ENCODE measurements at regions not wholly inside any gene's neighbourhood (a gene's known extent, or its start where the extent isn't known, plus 50 kb on each side); places are given as distances from the start of the nearest gene placed in this dataset.

- Histone ChIP-seq H3K27ac (ENCODE audit: low read length) (no peak overlapping the region), H3K79me2 (ENCODE audit: low read length) (no peaks in the 10 kb centered on the region), H4K20me1 (ENCODE audit: low read length) (no peaks in the 10 kb centered on the region), H3K9ac (ENCODE audit: low read length) (no peak overlapping the region), H3K4me3 (ENCODE audit: low read length) (no peak overlapping the region), H3F3A (ENCODE audit: low read length, unreplicated experiment) (no peaks in the 10 kb centered on the region), H3K4me1 (ENCODE audit: insufficient read depth, low read length) (peaks cover 40% of the 10 kb centered on the region), H3K9me2 (replicated peaks; ENCODE audit: low read length) (no peaks in the 10 kb centered on the region), H3K27me3 (ENCODE audit: low read length) (no peaks in the 10 kb centered on the region), H3K4me2 (ENCODE audit: low read length) (no peak overlapping the region), H2AFZ (ENCODE audit: low read length) (no peak overlapping the region), H3K9me3 (ENCODE audit: low read length) (no peaks in the 10 kb centered on the region), H3K36me3 (ENCODE audit: low read depth, low read length) (no peaks in the 10 kb centered on the region)
- ChIA-PET CTCF (no interaction called here), POLR2A (ENCODE audit: unreplicated experiment) (no interaction called here)
- TF ChIP-seq CTCF (conservative IDR thresholded peaks at IDR 0.05; ENCODE audit: low read depth, low read length) (no peak), EZH2phosphoT487 (IDR thresholded peaks at IDR 0.05; ENCODE audit: borderline replicate concordance, low read length) (no peak), EZH2 (IDR thresholded peaks at IDR 0.05; ENCODE audit: low read length, unreplicated experiment) (no peak)
- no peak for ATAC-seq
- intact Hi-C loops (cut with micrococcal nuclease): no loop called here
- DNase-seq: no peak
- no TSS peak for BruUV-seq (replicated peaks)
These were observed 52.6 kb upstream of the LOXL4 start for GRCh38 chr10:98320486-98321185.

GRCh38 chr10:98318861-98319260, 50.9 kb upstream of the LOXL4 start:
- H3K9me3 ChIP-seq (ENCODE audit: low read length): no peaks in the 10 kb centered on the region
- no peak overlapping the region for H2AFZ ChIP-seq (ENCODE audit: low read length)
- BruUV-seq (replicated peaks): no TSS peak
- H3K4me1 ChIP-seq (ENCODE audit: insufficient read depth, low read length): peaks cover 55% of the 10 kb centered on the region
- CTCF ChIA-PET: interaction anchor here (0.6 kb wide), 1 partner anchor 149 kb away, joined by 11 read pairs; no protein-coding TSS in a partner anchor
- no peaks in the 10 kb centered on the region for H4K20me1 ChIP-seq (ENCODE audit: low read length)
- POLR2A ChIA-PET (ENCODE audit: unreplicated experiment): interaction anchor here (0.6 kb wide), 1 partner anchor 150 kb away, joined by 3 read pairs; no protein-coding TSS in a partner anchor
- no peak overlapping the region for H3K4me2 ChIP-seq (ENCODE audit: low read length)
- no peak overlapping the region for H3K27ac ChIP-seq (ENCODE audit: low read length)
- intact Hi-C loops (cut with micrococcal nuclease): no loop called here
- no peaks in the 10 kb centered on the region for H3K27me3 ChIP-seq (ENCODE audit: low read length)
- H3K4me3 ChIP-seq (ENCODE audit: low read length): no peak overlapping the region
- TF ChIP-seq CTCF (conservative IDR thresholded peaks at IDR 0.05; ENCODE audit: low read depth, low read length) (no peak), EZH2 (IDR thresholded peaks at IDR 0.05; ENCODE audit: low read length, unreplicated experiment) (no peak), EZH2phosphoT487 (IDR thresholded peaks at IDR 0.05; ENCODE audit: borderline replicate concordance, low read length) (no peak)
- ATAC-seq (no peak), DNase-seq (no peak)
- no peaks in the 10 kb centered on the region for H3K36me3 ChIP-seq (ENCODE audit: low read depth, low read length)
- H3F3A ChIP-seq (ENCODE audit: low read length, unreplicated experiment): no peaks in the 10 kb centered on the region
- no peak overlapping the region for H3K9ac ChIP-seq (ENCODE audit: low read length)
- H3K79me2 ChIP-seq (ENCODE audit: low read length): no peaks in the 10 kb centered on the region
- H3K9me2 ChIP-seq (replicated peaks; ENCODE audit: low read length): no peaks in the 10 kb centered on the region
